ENCODE measurements at regions not wholly inside any gene's neighbourhood (a gene's known extent, or its start where the extent isn't known, plus 50 kb on each side); places are given as distances from the start of the nearest gene placed in this dataset.

DNA sequence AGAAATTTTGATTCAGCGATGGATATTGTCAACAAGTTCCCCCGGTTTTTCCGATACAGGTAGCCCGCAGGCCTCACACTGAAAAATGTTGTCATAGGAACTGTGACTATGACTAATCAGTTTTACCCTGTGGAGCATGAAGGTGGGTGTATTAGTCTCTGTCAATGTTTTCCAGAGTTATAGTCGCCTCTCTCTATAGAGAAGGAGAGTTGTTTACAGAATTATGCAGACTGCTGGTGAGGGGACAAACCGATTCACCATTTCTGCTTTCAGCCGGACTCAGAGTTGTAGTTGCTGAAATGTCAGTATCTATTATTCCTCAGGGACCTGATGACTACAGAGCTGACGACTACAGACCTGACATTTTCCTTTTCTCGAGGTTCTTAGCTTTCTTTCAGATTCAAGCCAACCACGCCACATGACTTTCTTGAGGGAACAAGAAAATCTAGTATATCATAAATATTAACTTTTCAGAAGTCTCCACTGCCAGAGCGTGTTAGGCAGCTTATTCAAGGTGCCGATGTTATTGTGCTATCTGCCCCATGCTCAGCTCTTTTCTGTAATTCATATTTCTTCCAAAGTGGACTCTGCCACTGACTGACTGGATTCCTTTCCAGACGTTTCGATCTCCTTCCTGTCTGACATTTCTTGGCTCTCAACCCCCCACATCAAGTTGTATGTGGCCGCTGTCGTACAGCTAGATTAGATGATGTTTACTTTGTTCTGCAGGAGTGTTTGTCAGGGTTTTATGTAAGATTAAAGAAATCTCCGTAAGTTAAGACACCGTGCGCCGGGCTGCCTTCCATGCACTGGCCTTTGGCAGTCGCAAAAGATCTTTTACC is 178.1 kb downstream of the FGF1 start:
- ChIA-PET POLR2A (no interaction called here), CTCF (ENCODE audit: low intra/inter-chr PET ratio, low total read pairs) (no interaction called here)
- Histone ChIP-seq H3K4me1 (ENCODE audit: insufficient read depth, low read length) (peaks cover 51% of the 10 kb centered on the region), H3K79me2 (ENCODE audit: insufficient read depth, low read length) (no peaks in the 10 kb centered on the region), H3K27ac (ENCODE audit: extremely low read length, insufficient read depth, low read length) (no peak overlapping the region), H3K4me2 (ENCODE audit: low read depth, low read length) (peak overlapping the region; percentile 50), H3K4me3 (replicated peaks in 1 of 3; ENCODE audit: insufficient read depth in 1 of 3, low read depth in 2 of 3, low read length in 3 of 3) (no peak overlapping the region), H4K20me1 (ENCODE audit: insufficient read depth, low read length) (no peaks in the 10 kb centered on the region), H3K9ac (ENCODE audit: insufficient read depth, low read depth, low read length) (no peak overlapping the region), H3K36me3 (replicated peaks in 1 of 2; ENCODE audit: control insufficient read depth in 1 of 2, insufficient read depth in 2 of 2, low read length in 2 of 2) (no peaks in the 10 kb centered on the region; a peak in 1 of 5 replicates), H2AFZ (ENCODE audit: low read length) (no peak overlapping the region), H3K27me3 (ENCODE audit: control insufficient read depth in 1 of 2, insufficient read depth in 2 of 2, low read length in 2 of 2) (no peaks in the 10 kb centered on the region), H3K9me3 (ENCODE audit: low read length) (no peaks in the 10 kb centered on the region)
- FAIRE-seq, result no peak
- no TSS peak for BruUV-seq (replicated peaks)
- intact Hi-C loops (cut with micrococcal nuclease; ENCODE audit: unreplicated experiment) (no loop called here), in situ Hi-C loops (cut with HindIII; ENCODE audit: extremely low pct_ligation_motif_present, low pct_unique_long_range_greater_than_20kb) (no loop called here)
- peak; percentile 75 for ATAC-seq
- DNase-seq (ENCODE audit: low spot score), result peak; percentile 39
- WGBS (ENCODE audit: low lambda C conversion rate), result 61% methylated on average over 21 of the region's 21 CpGs
- TF ChIP-seq TARDBP (CRISPR knock-in tag; IDR thresholded peaks at IDR 0.05), result no peak
- TF ChIP-seq, protein P1, sequence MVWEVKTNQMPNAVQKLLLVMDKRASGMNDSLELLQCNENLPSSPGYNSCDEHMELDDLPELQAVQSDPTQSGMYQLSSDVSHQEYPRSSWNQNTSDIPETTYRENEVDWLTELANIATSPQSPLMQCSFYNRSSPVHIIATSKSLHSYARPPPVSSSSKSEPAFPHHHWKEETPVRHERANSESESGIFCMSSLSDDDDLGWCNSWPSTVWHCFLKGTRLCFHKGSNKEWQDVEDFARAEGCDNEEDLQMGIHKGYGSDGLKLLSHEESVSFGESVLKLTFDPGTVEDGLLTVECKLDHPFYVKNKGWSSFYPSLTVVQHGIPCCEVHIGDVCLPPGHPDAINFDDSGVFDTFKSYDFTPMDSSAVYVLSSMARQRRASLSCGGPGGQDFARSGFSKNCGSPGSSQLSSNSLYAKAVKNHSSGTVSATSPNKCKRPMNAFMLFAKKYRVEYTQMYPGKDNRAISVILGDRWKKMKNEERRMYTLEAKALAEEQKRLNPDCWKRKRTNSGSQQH (CRISPR knock-in tag; IDR thresholded peaks at IDR 0.05; ENCODE audit: low read depth), result no peak
- TF ChIP-seq NFE2L2 (IDR thresholded peaks at IDR 0.05; ENCODE audit: low read length), result peak; percentile 75; the same call in 1 of the 2 replicates
- no peak for TF ChIP-seq SP140L (CRISPR knock-in tag; IDR thresholded peaks at IDR 0.05; ENCODE audit: borderline replicate concordance)
- no peak for TF ChIP-seq POLR2AphosphoS2 (IDR thresholded peaks at IDR 0.05; ENCODE audit: low read depth, low read length)
- TF ChIP-seq FOXP1 (IDR thresholded peaks at IDR 0.05), result no peak
- TF ChIP-seq FOXP1 (CRISPR knock-in tag; IDR thresholded peaks at IDR 0.05), result no peak
- TF ChIP-seq, protein P2, sequence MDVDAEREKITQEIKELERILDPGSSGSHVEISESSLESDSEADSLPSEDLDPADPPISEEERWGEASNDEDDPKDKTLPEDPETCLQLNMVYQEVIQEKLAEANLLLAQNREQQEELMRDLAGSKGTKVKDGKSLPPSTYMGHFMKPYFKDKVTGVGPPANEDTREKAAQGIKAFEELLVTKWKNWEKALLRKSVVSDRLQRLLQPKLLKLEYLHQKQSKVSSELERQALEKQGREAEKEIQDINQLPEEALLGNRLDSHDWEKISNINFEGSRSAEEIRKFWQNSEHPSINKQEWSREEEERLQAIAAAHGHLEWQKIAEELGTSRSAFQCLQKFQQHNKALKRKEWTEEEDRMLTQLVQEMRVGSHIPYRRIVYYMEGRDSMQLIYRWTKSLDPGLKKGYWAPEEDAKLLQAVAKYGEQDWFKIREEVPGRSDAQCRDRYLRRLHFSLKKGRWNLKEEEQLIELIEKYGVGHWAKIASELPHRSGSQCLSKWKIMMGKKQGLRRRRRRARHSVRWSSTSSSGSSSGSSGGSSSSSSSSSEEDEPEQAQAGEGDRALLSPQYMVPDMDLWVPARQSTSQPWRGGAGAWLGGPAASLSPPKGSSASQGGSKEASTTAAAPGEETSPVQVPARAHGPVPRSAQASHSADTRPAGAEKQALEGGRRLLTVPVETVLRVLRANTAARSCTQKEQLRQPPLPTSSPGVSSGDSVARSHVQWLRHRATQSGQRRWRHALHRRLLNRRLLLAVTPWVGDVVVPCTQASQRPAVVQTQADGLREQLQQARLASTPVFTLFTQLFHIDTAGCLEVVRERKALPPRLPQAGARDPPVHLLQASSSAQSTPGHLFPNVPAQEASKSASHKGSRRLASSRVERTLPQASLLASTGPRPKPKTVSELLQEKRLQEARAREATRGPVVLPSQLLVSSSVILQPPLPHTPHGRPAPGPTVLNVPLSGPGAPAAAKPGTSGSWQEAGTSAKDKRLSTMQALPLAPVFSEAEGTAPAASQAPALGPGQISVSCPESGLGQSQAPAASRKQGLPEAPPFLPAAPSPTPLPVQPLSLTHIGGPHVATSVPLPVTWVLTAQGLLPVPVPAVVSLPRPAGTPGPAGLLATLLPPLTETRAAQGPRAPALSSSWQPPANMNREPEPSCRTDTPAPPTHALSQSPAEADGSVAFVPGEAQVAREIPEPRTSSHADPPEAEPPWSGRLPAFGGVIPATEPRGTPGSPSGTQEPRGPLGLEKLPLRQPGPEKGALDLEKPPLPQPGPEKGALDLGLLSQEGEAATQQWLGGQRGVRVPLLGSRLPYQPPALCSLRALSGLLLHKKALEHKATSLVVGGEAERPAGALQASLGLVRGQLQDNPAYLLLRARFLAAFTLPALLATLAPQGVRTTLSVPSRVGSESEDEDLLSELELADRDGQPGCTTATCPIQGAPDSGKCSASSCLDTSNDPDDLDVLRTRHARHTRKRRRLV (CRISPR knock-in tag; IDR thresholded peaks at IDR 0.05), result no peak
- no peak for TF ChIP-seq SUZ12 (IDR thresholded peaks at IDR 0.05; ENCODE audit: low read depth, low read length)
- no peak for TF ChIP-seq RARG (CRISPR knock-in tag; IDR thresholded peaks at IDR 0.05; ENCODE audit: low read depth)
- TF ChIP-seq, protein P3, sequence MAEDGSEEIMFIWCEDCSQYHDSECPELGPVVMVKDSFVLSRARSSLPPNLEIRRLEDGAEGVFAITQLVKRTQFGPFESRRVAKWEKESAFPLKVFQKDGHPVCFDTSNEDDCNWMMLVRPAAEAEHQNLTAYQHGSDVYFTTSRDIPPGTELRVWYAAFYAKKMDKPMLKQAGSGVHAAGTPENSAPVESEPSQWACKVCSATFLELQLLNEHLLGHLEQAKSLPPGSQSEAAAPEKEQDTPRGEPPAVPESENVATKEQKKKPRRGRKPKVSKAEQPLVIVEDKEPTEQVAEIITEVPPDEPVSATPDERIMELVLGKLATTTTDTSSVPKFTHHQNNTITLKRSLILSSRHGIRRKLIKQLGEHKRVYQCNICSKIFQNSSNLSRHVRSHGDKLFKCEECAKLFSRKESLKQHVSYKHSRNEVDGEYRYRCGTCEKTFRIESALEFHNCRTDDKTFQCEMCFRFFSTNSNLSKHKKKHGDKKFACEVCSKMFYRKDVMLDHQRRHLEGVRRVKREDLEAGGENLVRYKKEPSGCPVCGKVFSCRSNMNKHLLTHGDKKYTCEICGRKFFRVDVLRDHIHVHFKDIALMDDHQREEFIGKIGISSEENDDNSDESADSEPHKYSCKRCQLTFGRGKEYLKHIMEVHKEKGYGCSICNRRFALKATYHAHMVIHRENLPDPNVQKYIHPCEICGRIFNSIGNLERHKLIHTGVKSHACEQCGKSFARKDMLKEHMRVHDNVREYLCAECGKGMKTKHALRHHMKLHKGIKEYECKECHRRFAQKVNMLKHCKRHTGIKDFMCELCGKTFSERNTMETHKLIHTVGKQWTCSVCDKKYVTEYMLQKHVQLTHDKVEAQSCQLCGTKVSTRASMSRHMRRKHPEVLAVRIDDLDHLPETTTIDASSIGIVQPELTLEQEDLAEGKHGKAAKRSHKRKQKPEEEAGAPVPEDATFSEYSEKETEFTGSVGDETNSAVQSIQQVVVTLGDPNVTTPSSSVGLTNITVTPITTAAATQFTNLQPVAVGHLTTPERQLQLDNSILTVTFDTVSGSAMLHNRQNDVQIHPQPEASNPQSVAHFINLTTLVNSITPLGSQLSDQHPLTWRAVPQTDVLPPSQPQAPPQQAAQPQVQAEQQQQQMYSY (CRISPR knock-in tag; IDR thresholded peaks at IDR 0.05), result no peak
- no peak for TF ChIP-seq NCOR1 (IDR thresholded peaks at IDR 0.05; ENCODE audit: borderline replicate concordance, low read length)
- no peak for TF ChIP-seq PHF21A (CRISPR knock-in tag; IDR thresholded peaks at IDR 0.05)
- peak; percentile 16; the same call in 1 of the 2 replicates for TF ChIP-seq RFX1 (IDR thresholded peaks at IDR 0.05)
- no peak for TF ChIP-seq ZNF549 (CRISPR knock-in tag; IDR thresholded peaks at IDR 0.05)
